Activated T-cell treated with anti-CD3 and anti-CD28 coated beads for 1 hour (primary cell): ENCODE measurements at regions not wholly inside any gene's neighbourhood (a gene's known extent, or its start where the extent isn't known, plus 50 kb on each side); places are given as distances from the start of the nearest gene placed in this dataset.

Experiments
- DNase-seq: peaks from one replicate; pipeline ENCODE4 v3.0.0-alpha.2; 2020; ENCODE audit warnings: low read depth

GRCh38 chr12:89821896-89822295 is 113.3 kb upstream of the ATP2B1 start:
- DNase-seq: no peak

- no peak for DNase-seq
Observed at GRCh38 chr12:89817501-89818226, 109.0 kb upstream of the ATP2B1 start.

GRCh38 chr12:89815225-89815624 is 106.6 kb upstream of the ATP2B1 start:
- no peak for DNase-seq

GRCh38 chr12:89803412-89803811 is 94.8 kb upstream of the ATP2B1 start:
- no peak for DNase-seq

- DNase-seq: no peak
Observed at GRCh38 chr12:89801284-89801683, 92.6 kb upstream of the ATP2B1 start.

- no peak for DNase-seq
Observed at GRCh38 chr12:89800435-89800834, 91.8 kb upstream of the ATP2B1 start.

GRCh38 chr12:89799316-89799715 is 90.7 kb upstream of the ATP2B1 start:
- DNase-seq: no peak

- no peak for DNase-seq
Observed at GRCh38 chr12:89797436-89797835, 88.8 kb upstream of the ATP2B1 start.

GRCh38 chr12:89796798-89797382 is 88.3 kb upstream of the ATP2B1 start:
- no peak for DNase-seq

- no peak for DNase-seq
Observed at GRCh38 chr12:89793946-89794345, 85.3 kb upstream of the ATP2B1 start.

GRCh38 chr12:89791286-89791685 is 82.6 kb upstream of the ATP2B1 start:
- no peak for DNase-seq

GRCh38 chr12:89789862-89790261 is 81.2 kb upstream of the ATP2B1 start:
- no peak for DNase-seq

GRCh38 chr12:89787763-89788162 is 79.1 kb upstream of the ATP2B1 start:
- DNase-seq: no peak

- no peak for DNase-seq
Observed at GRCh38 chr12:89786177-89786810, 77.7 kb upstream of the ATP2B1 start.

- no peak for DNase-seq
Observed at GRCh38 chr12:89783359-89784060, 74.9 kb upstream of the ATP2B1 start.

GRCh38 chr12:89782807-89783206 is 74.2 kb upstream of the ATP2B1 start:
- DNase-seq: no peak

- no peak for DNase-seq
Observed at GRCh38 chr12:89781946-89782550, 73.4 kb upstream of the ATP2B1 start.

- no peak for DNase-seq
Observed at GRCh38 chr12:89781156-89781555, 72.5 kb upstream of the ATP2B1 start.

- DNase-seq: no peak
Observed at GRCh38 chr12:89779090-89779489, 70.5 kb upstream of the ATP2B1 start.

GRCh38 chr12:89777733-89778379 is 69.2 kb upstream of the ATP2B1 start:
- DNase-seq: no peak

- no peak for DNase-seq
Observed at GRCh38 chr12:89775986-89776365, 67.3 kb upstream of the ATP2B1 start.
